ENCODE measurements at regions not wholly inside any gene's neighbourhood (a gene's known extent, or its start where the extent isn't known, plus 50 kb on each side); places are given as distances from the start of the nearest gene placed in this dataset.
"Not testable (repeated sequence)": the region's sequence is repeated elsewhere in the genome, so short reads cannot be mapped to it uniquely, and the experiment has no call there.

DNA sequence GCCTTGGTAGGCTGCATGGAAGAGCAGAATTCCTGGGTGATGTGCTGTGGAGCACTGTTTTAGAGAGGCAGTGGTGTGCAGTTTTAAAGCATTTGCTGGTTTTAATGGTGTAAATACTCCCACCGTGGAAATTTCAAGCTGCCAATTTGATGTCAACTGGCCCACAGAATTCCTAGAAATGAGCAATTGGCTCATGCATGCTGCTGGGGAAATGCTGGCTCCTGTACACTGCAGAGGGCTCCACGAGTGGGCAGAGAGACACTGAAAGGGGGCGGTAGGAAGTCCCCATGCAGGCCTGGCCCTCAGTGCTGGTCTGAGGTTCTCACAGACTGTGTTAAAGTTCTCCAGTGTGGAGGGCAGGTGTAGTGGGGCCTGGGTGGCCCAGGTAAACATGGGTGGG is 99.4 kb upstream of the NTF3 start:
- DNase-seq: no peak
- whole genome bisulfite sequencing (ENCODE audit: insufficient coverage, low lambda C conversion rate): no CpG with 5 or more reads among the region's 3 CpGs
- H3K27ac ChIP-seq (ENCODE audit: low read length): no peak overlapping the region
- no peaks in the 10 kb centered on the region for H3K27me3 ChIP-seq (ENCODE audit: control insufficient read depth, insufficient read depth, low read length)
- H3K4me1 ChIP-seq (ENCODE audit: control insufficient read depth, insufficient read depth, low read length): no peaks in the 10 kb centered on the region
- no peaks in the 10 kb centered on the region for H3K36me3 ChIP-seq (ENCODE audit: control insufficient read depth, insufficient read depth, low read length)
- no peaks in the 10 kb centered on the region for H3K9me3 ChIP-seq (ENCODE audit: control insufficient read depth, low read depth, low read length)
- no peak overlapping the region for H3K4me3 ChIP-seq (ENCODE audit: low read length)

DNA sequence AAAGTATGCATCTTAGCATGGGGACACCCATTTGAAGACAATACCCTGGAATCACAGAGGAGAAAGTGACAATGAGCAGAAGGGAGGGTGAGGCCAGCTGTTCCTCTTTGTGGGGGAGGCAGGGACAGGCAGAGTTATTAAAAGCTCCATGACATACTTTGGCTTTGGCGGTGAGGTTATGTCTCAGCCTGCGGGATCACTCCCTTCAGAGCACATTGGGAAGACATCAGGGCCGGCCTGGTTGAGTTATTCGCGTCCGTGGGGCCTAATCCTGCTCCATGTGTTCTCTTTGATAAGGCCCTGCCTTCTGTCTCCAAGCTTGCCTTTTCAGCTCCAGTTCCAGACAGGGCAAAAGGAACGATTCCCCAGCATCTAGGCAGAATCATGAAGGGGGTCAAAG is 98.8 kb upstream of the NTF3 start:
- no peak for DNase-seq
- no CpG with 5 or more reads among the region's 7 CpGs for WGBS (ENCODE audit: insufficient coverage, low lambda C conversion rate)
- Histone ChIP-seq H3K4me3 (ENCODE audit: low read length) (no peak overlapping the region), H3K27me3 (ENCODE audit: control insufficient read depth, insufficient read depth, low read length) (no peaks in the 10 kb centered on the region), H3K4me1 (ENCODE audit: control insufficient read depth, insufficient read depth, low read length) (no peaks in the 10 kb centered on the region), H3K27ac (ENCODE audit: low read length) (no peak overlapping the region), H3K9me3 (ENCODE audit: control insufficient read depth, low read depth, low read length) (no peaks in the 10 kb centered on the region), H3K36me3 (ENCODE audit: control insufficient read depth, insufficient read depth, low read length) (no peaks in the 10 kb centered on the region)

DNA sequence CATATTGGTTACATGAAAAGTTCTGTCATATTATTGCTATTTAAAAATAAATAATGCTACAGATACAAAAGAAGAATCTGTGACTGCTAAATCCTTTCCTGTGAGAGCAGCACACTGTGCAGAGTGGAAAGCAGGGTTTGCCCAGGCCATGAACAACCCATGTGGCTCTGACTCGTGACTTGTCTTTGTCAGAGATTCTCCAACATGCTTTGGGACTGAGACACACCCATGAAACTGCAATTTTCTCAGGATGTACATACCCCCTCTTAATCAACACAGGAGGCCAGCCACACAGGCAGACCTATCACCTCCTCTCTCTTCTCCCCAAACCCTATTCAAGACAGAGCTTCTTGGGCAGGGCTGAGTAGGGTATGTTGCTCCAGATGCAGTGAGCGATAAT is 96.8 kb upstream of the NTF3 start:
- DNase-seq: no peak
- Histone ChIP-seq H3K36me3 (ENCODE audit: control insufficient read depth, insufficient read depth, low read length) (no peaks in the 10 kb centered on the region), H3K4me3 (ENCODE audit: low read length) (no peak overlapping the region), H3K27me3 (ENCODE audit: control insufficient read depth, insufficient read depth, low read length) (no peaks in the 10 kb centered on the region), H3K27ac (ENCODE audit: low read length) (no peak overlapping the region), H3K4me1 (ENCODE audit: control insufficient read depth, insufficient read depth, low read length) (no peaks in the 10 kb centered on the region), H3K9me3 (ENCODE audit: control insufficient read depth, low read depth, low read length) (no peaks in the 10 kb centered on the region)
- no CpG with 5 or more reads among the region's 2 CpGs for WGBS (ENCODE audit: insufficient coverage, low lambda C conversion rate)

DNA sequence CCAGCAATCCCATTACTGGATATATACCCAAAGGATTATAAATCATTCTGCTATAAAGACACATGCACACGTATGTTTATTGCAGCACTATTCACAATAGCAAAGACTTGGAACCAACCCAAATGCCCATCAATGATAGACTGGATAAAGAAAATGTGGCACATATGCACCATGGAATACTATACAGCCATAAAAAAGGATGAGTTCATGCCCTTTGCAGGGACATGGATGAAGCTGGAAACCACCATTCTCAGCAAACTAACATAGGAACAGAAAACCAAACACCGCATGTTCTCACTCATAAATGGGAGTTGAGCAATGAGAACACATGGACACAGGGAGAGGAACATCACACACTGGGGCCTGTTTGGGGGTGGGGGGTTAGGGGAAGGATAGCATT is 90.8 kb upstream of the NTF3 start:
- WGBS (ENCODE audit: insufficient coverage, low lambda C conversion rate): no CpG with 5 or more reads among the region's 2 CpGs
- DNase-seq; H3K9me3 ChIP-seq (ENCODE audit: control insufficient read depth, low read depth, low read length); H3K27ac ChIP-seq (ENCODE audit: low read length); H3K27me3 ChIP-seq (ENCODE audit: control insufficient read depth, insufficient read depth, low read length); H3K4me3 ChIP-seq (ENCODE audit: low read length); H3K36me3 ChIP-seq (ENCODE audit: control insufficient read depth, insufficient read depth, low read length); H3K4me1 ChIP-seq (ENCODE audit: control insufficient read depth, insufficient read depth, low read length): not testable (repeated sequence)

DNA sequence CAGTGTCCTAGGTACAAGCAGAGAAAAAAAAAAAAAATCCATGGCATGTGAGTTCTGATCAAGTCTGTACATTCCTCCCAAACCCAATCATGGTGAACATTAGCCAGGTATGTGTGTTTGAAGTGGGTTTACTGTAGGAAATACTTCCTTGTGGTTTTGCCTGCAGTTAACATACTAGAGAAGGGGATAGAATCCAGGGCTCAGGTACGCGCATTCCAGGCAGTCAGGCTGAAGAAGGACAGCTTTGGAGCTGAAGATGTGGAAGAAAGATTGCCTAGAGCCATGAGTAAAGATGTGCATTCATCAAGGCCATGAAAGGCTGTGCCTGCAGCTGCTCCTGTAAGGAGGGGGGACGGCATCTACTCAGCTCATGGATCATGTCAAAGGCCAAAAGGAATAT is 88.2 kb upstream of the NTF3 start:
- no CpG with 5 or more reads among the region's 3 CpGs for WGBS (ENCODE audit: insufficient coverage, low lambda C conversion rate)
- Histone ChIP-seq H3K27me3 (ENCODE audit: control insufficient read depth, insufficient read depth, low read length) (no peaks in the 10 kb centered on the region), H3K4me1 (ENCODE audit: control insufficient read depth, insufficient read depth, low read length) (peaks cover 3% of the 10 kb centered on the region), H3K36me3 (ENCODE audit: control insufficient read depth, insufficient read depth, low read length) (no peaks in the 10 kb centered on the region), H3K27ac (ENCODE audit: low read length) (no peak overlapping the region), H3K9me3 (ENCODE audit: control insufficient read depth, low read depth, low read length) (no peaks in the 10 kb centered on the region), H3K4me3 (ENCODE audit: low read length) (no peak overlapping the region)
- DNase-seq: no peak

DNA sequence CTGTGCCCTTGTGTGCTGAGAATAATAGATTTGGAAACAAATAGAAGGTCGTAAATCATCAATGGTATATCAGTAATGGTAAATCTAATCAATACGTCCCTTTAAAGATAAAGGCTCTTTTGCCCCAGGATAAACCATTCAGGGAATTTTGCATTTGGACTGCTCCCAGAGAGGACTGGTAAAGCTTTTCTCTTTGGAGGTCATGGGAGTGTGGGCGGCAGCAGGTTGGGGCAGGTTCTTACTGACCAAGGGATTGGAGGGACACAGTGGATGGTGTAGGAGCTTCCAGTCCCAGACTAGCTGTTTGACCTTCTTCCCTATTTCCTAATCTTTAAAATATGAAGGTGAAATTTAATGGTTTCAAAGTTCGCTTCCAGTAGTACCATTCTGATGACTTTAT is 87.8 kb upstream of the NTF3 start:
- Histone ChIP-seq H3K27me3 (ENCODE audit: control insufficient read depth, insufficient read depth, low read length) (no peaks in the 10 kb centered on the region), H3K9me3 (ENCODE audit: control insufficient read depth, low read depth, low read length) (no peaks in the 10 kb centered on the region), H3K4me3 (ENCODE audit: low read length) (no peak overlapping the region), H3K36me3 (ENCODE audit: control insufficient read depth, insufficient read depth, low read length) (no peaks in the 10 kb centered on the region), H3K4me1 (ENCODE audit: control insufficient read depth, insufficient read depth, low read length) (peaks cover 5% of the 10 kb centered on the region), H3K27ac (ENCODE audit: low read length) (no peak overlapping the region)
- no CpG with 5 or more reads among the region's 4 CpGs for WGBS (ENCODE audit: insufficient coverage, low lambda C conversion rate)
- peak in 1 of 2 donors; percentile 30 for DNase-seq

DNA sequence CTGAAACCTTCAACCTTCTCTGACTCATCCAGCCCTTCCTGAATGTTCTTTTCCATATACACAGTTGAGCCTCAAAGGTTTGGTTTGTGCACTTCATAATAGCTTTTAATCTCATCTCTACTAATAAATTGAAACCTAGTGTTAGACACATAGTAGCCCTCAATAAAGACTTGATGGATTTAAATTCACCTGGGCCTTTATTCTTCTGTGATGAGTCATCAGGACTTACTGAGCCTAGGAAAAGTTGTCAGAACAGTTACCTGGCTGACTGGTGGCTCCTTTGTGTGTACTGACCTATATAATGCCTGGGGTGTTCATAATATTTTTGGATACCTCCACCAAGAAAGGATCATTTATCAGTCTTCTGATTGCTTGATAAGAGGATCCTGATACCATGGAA is 86.4 kb upstream of the NTF3 start:
- no peaks in the 10 kb centered on the region for H3K9me3 ChIP-seq (ENCODE audit: control insufficient read depth, low read depth, low read length)
- peaks cover 5% of the 10 kb centered on the region for H3K4me1 ChIP-seq (ENCODE audit: control insufficient read depth, insufficient read depth, low read length)
- no peaks in the 10 kb centered on the region for H3K36me3 ChIP-seq (ENCODE audit: control insufficient read depth, insufficient read depth, low read length)
- H3K27ac ChIP-seq (ENCODE audit: low read length): no peak overlapping the region
- no peak overlapping the region for H3K4me3 ChIP-seq (ENCODE audit: low read length)
- DNase-seq: no peak
- no peaks in the 10 kb centered on the region for H3K27me3 ChIP-seq (ENCODE audit: control insufficient read depth, insufficient read depth, low read length)

DNA sequence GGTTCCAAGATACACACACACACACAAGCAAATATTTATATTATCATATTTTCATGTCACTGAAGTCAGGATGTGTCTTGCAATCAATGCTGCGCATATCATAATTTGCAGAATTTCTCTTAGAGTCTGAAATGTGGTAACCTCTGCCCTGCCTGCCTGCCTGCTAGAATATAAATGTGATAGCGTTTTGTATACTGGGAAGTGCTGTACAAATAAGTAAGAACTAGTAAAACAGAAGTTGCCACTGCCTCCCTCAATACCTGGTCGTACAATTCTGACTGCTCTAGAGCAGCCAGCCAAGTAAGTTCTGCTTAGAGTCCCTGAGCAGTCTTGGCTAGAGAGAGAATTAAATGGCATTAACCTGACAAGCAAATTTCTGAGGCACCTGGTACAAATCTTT is 83.9 kb upstream of the NTF3 start:
- 50% methylated on average over 2 of the region's 3 CpGs for WGBS (ENCODE audit: insufficient coverage, low lambda C conversion rate)
- Histone ChIP-seq H3K4me3 (ENCODE audit: low read length) (no peak overlapping the region), H3K27ac (ENCODE audit: low read length) (no peak overlapping the region), H3K36me3 (ENCODE audit: control insufficient read depth, insufficient read depth, low read length) (no peaks in the 10 kb centered on the region), H3K27me3 (ENCODE audit: control insufficient read depth, insufficient read depth, low read length) (no peaks in the 10 kb centered on the region), H3K9me3 (ENCODE audit: control insufficient read depth, low read depth, low read length) (no peaks in the 10 kb centered on the region), H3K4me1 (ENCODE audit: control insufficient read depth, insufficient read depth, low read length) (peaks cover 5% of the 10 kb centered on the region)
- DNase-seq: no peak

DNA sequence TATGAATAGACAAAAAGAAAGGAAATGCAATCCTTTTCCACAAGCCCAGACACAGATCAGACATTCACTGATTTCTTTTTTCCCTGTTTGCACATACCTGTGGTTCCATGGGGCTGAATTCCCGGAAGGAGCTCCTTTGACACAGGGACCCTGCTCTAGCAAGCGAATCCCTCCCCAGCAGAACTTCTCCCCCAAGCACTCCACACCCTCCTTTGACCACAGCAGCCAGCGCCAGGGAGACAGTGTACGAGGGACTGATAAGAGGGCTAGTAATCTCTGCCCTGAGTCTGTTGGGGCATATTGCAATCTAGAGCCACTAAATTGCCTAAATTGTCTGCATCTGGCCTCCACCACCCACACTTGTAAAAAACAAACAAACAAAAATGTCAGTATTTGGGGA is 83.4 kb upstream of the NTF3 start:
- Histone ChIP-seq H3K4me3 (ENCODE audit: low read length) (no peak overlapping the region), H3K36me3 (ENCODE audit: control insufficient read depth, insufficient read depth, low read length) (no peaks in the 10 kb centered on the region), H3K9me3 (ENCODE audit: control insufficient read depth, low read depth, low read length) (peaks cover under 1% of the 10 kb centered on the region), H3K27me3 (ENCODE audit: control insufficient read depth, insufficient read depth, low read length) (no peaks in the 10 kb centered on the region), H3K4me1 (ENCODE audit: control insufficient read depth, insufficient read depth, low read length) (peaks cover 5% of the 10 kb centered on the region), H3K27ac (ENCODE audit: low read length) (no peak overlapping the region)
- no CpG with 5 or more reads among the region's 4 CpGs for WGBS (ENCODE audit: insufficient coverage, low lambda C conversion rate)
- DNase-seq: peak; percentile 7 to 48

DNA sequence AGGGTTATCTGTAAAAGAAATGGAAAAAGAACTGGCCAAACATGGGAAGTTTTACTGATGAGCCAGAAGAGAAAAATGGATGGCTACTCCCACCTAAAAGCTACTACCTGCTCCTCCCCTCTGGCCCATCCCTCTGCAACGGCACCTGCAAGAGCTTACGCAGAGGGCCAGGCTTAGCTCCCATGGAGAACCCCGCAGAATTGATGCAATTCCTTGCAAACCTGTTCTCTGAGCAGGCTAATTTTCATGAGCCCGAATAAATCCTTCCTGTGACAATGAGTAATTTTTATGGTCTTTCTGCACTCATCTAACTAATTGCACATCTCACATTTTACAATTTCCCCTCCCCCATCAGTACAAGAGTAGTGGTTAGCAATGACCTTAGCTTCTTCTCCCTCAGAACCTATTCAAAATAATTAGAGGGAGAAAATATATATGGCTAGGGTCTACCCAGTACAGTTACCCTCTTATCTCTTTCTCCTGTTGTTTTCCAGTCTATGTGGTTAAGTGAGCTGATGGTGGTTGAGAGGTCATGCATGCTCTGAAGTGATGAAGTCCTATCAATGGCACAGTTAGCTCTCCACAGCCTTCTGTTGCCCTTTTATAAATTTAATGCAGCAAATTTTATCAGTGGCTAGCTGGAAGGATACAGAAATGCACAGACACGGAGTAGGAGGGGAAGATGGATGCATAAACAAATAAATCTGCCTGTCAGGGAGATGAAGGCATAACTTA is 67.7 kb upstream of the NTF3 start:
- Histone ChIP-seq H3K4me1 (ENCODE audit: control insufficient read depth, insufficient read depth, low read length) (no peaks in the 10 kb centered on the region), H3K27me3 (ENCODE audit: control insufficient read depth, insufficient read depth, low read length) (no peaks in the 10 kb centered on the region), H3K4me3 (ENCODE audit: low read length) (no peak overlapping the region), H3K27ac (ENCODE audit: low read length) (no peak overlapping the region), H3K9me3 (ENCODE audit: control insufficient read depth, low read depth, low read length) (no peaks in the 10 kb centered on the region), H3K36me3 (ENCODE audit: control insufficient read depth, insufficient read depth, low read length) (no peaks in the 10 kb centered on the region)
- no peak for DNase-seq
- 38% methylated on average over 1 of the region's 5 CpGs for WGBS (ENCODE audit: insufficient coverage, low lambda C conversion rate)

DNA sequence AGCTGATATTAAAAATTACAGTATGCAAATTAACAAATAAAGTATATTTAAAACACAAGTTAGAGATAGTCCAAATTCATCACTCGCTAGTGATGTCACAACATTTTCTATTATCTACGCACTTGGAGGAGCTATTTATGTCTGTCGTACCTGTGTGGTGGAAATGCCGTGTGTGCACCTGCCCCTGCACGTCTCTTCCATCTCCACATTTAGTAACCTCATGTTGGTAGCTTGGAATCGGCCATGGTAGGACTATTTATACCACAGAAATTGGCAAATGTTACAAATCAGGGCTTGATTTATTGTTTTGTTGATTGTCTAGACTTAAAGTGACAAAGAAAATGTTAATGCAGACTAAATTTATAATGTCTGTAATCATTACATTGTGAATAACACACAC is 62.6 kb upstream of the NTF3 start:
- no peaks in the 10 kb centered on the region for H3K36me3 ChIP-seq (ENCODE audit: control insufficient read depth, insufficient read depth, low read length)
- no CpG with 5 or more reads among the region's 6 CpGs for WGBS (ENCODE audit: insufficient coverage, low lambda C conversion rate)
- no peak overlapping the region for H3K27ac ChIP-seq (ENCODE audit: low read length)
- DNase-seq: no peak
- H3K9me3 ChIP-seq (ENCODE audit: control insufficient read depth, low read depth, low read length): no peaks in the 10 kb centered on the region
- no peaks in the 10 kb centered on the region for H3K27me3 ChIP-seq (ENCODE audit: control insufficient read depth, insufficient read depth, low read length)
- no peaks in the 10 kb centered on the region for H3K4me1 ChIP-seq (ENCODE audit: control insufficient read depth, insufficient read depth, low read length)
- no peak overlapping the region for H3K4me3 ChIP-seq (ENCODE audit: low read length)
